C4-2B (cell line): ENCODE measurements at regions not wholly inside any gene's neighbourhood (a gene's known extent, or its start where the extent isn't known, plus 50 kb on each side); places are given as distances from the start of the nearest gene placed in this dataset.
"Not testable (repeated sequence)": the region's sequence is repeated elsewhere in the genome, so short reads cannot be mapped to it uniquely, and the experiment has no call there.

Source experiments
- H3K27ac ChIP-seq: fragments of 450-650 bp; 2 replicates; pipeline ENCODE4 v1.5.1; 2017
- CTCF ChIP-seq: fragments of 450-650 bp; conservative IDR thresholded peaks from 2 replicates; pipeline ENCODE4 v1.5.1; 2017; ENCODE audit warnings: mild to moderate bottlenecking
- ZFX ChIP-seq: fragments of 450-650 bp; IDR thresholded peaks from 2 replicates; pipeline ENCODE4 v1.6.1; 2017

- TF ChIP-seq ZFX, result no peak
- no peak for TF ChIP-seq CTCF
- H3K27ac ChIP-seq, result no peak overlapping the region
Observed at GRCh38 chr15:84151205-84151931, 84.2 kb upstream of the GOLGA6L4 start.

GRCh38 chr15:84152381-84152979, 83.1 kb upstream of the GOLGA6L4 start:
- H3K27ac ChIP-seq, result not testable (repeated sequence)

- not testable (repeated sequence) for H3K27ac ChIP-seq
Observed at GRCh38 chr15:84153655-84154140, 81.9 kb upstream of the GOLGA6L4 start.

GRCh38 chr15:84154314-84154713, 81.3 kb upstream of the GOLGA6L4 start:
- not testable (repeated sequence) for H3K27ac ChIP-seq

GRCh38 chr15:84154787-84155186, 80.8 kb upstream of the GOLGA6L4 start:
- H3K27ac ChIP-seq, result not testable (repeated sequence)

- H3K27ac ChIP-seq, result not testable (repeated sequence)
Observed at GRCh38 chr15:84155792-84156587, 79.6 kb upstream of the GOLGA6L4 start.

- H3K27ac ChIP-seq, result not testable (repeated sequence)
Observed at GRCh38 chr15:84156588-84156840, 79.1 kb upstream of the GOLGA6L4 start.

GRCh38 chr15:84157056-84157632, 78.4 kb upstream of the GOLGA6L4 start:
- H3K27ac ChIP-seq, result not testable (repeated sequence)

GRCh38 chr15:84157857-84158256, 77.7 kb upstream of the GOLGA6L4 start:
- not testable (repeated sequence) for H3K27ac ChIP-seq

GRCh38 chr15:84159346-84160269, 76.0 kb upstream of the GOLGA6L4 start:
- H3K27ac ChIP-seq, result not testable (repeated sequence)

- not testable (repeated sequence) for H3K27ac ChIP-seq
Observed at GRCh38 chr15:84164423-84165292, 70.9 kb upstream of the GOLGA6L4 start.

- not testable (repeated sequence) for H3K27ac ChIP-seq
Observed at GRCh38 chr15:84170029-84170428, 65.5 kb upstream of the GOLGA6L4 start.

- not testable (repeated sequence) for H3K27ac ChIP-seq
Observed at GRCh38 chr15:84173231-84173610, 62.4 kb upstream of the GOLGA6L4 start.
